SK-N-SH (cell line): ENCODE measurements at regions not wholly inside any gene's neighbourhood (a gene's known extent, or its start where the extent isn't known, plus 50 kb on each side); places are given as distances from the start of the nearest gene placed in this dataset.

Experiments used
- CTCF ChIA-PET: fragments of 300-600, 350-600 bp; formaldehyde crosslinking; extraction: SDS; loops from one replicate; lab custom pipeline; 2021; lab: Yijun Ruan, JAX
- POLR2A ChIA-PET: fragments of 350-600 bp; sonication (Branson Sonifier 250); formaldehyde crosslinking; extraction: SDS; loops from one replicate; lab custom pipeline; 2020; ENCODE audit warnings: antibody characterized with exemption, inconsistent platforms; lab: Yijun Ruan, JAX
- DNase-seq: peaks from one replicate; pipeline ENCODE4 v3.0.0; 2012
- H2AFZ ChIP-seq: fragments of 200-600 bp; sonication (generic); 2 replicates; pipeline ENCODE4 v1.8.1; 2016; ENCODE audit warnings: antibody characterized with exemption, mild to moderate bottlenecking, low read depth
- H3F3A ChIP-seq: fragments of 200-600 bp; sonication (generic); replicated peaks from 2 replicates; pipeline ENCODE3; 2016; ENCODE audit warnings: antibody characterized with exemption, mild to moderate bottlenecking; ENCODE audit not compliant: insufficient read depth
- H3K27ac ChIP-seq, 2 experiments: fragments of 200-500 bp in 1 of 2; fragments of 200-600 bp in 1 of 2; sonication (Bioruptor generic) in 1 of 2; sonication (generic), shearing (Covaris generic) in 1 of 2; 2 replicates each; pipeline versions ENCODE4 v1.5.1 to v1.6.1; 2014 to 2016; ENCODE audit warnings: low read depth in 2 of 2, inconsistent platforms in 1 of 2, low read length in 1 of 2, mild to moderate bottlenecking in 1 of 2, mixed read lengths in 1 of 2
- H3K27me3 ChIP-seq: fragments of 200-600 bp; sonication (generic), shearing (Covaris generic); 2 replicates; pipeline ENCODE4 v1.6.1; 2016; ENCODE audit warnings: mixed run types; ENCODE audit not compliant: insufficient read depth
- H3K36me3 ChIP-seq, 2 experiments: fragments of 200-500 bp in 1 of 2; fragments of 200-600 bp in 1 of 2; sonication (Bioruptor generic) in 1 of 2; sonication (generic) in 1 of 2; replicated peaks in 1 of 2; 2 replicates each; pipeline versions ENCODE3 to v1.5.1; 2014 to 2016; ENCODE audit warnings: low read length in 1 of 2, mild to moderate bottlenecking in 1 of 2; ENCODE audit not compliant: insufficient read depth in 2 of 2, control insufficient read depth in 1 of 2
- H3K4me1 ChIP-seq, 2 experiments: fragments of 200-500 bp in 1 of 2; fragments of 200-600 bp in 1 of 2; sonication (Bioruptor generic) in 1 of 2; sonication (generic), shearing (Covaris generic) in 1 of 2; 2 replicates each; pipeline versions ENCODE4 v1.5.1 to v1.6.1; 2014 to 2016; ENCODE audit warnings: low read depth in 1 of 2, low read length in 1 of 2, mixed run types in 1 of 2; ENCODE audit not compliant: insufficient read depth in 2 of 2, control insufficient read depth in 1 of 2
- H3K4me2 ChIP-seq: fragments of 200-600 bp; sonication (generic), shearing (Covaris generic); 2 replicates; pipeline ENCODE4 v1.6.1; 2017; ENCODE audit warnings: mixed run types
- H3K4me3 ChIP-seq, 2 experiments: fragments of 200-500 bp in 1 of 2; fragments of 200-600 bp in 1 of 2; sonication (Bioruptor generic) in 1 of 2; sonication (generic), shearing (Covaris generic) in 1 of 2; 2 replicates each; pipeline versions ENCODE4 v1.5.1 to v1.8.1; 2014 to 2016; ENCODE audit warnings: low read depth in 2 of 2, inconsistent platforms in 1 of 2, low read length in 1 of 2, mild to moderate bottlenecking in 1 of 2, mixed read lengths in 1 of 2, moderate library complexity in 1 of 2
- H3K79me2 ChIP-seq: fragments of 200-600 bp; sonication (generic); 2 replicates; pipeline ENCODE4 v1.8.1; 2017; ENCODE audit warnings: mild to moderate bottlenecking; ENCODE audit not compliant: insufficient read depth
- H3K9ac ChIP-seq: fragments of 200-600 bp; sonication (generic); 2 replicates; pipeline ENCODE4 v1.6.1; 2017; ENCODE audit warnings: mixed run types
- H3K9me2 ChIP-seq: fragments of 200-600 bp; sonication (generic); 2 replicates; pipeline ENCODE4 v1.6.1; 2017; ENCODE audit warnings: mixed run types
- H3K9me3 ChIP-seq: fragments of 200-600 bp; sonication (generic); 2 replicates; pipeline ENCODE4 v1.6.1; 2017; ENCODE audit warnings: mixed run types, mild to moderate bottlenecking, moderate library complexity
- H4K20me1 ChIP-seq: fragments of 200-600 bp; sonication (generic); 2 replicates; pipeline ENCODE4 v1.6.1; 2017; ENCODE audit warnings: mild to moderate bottlenecking, mixed run types; ENCODE audit not compliant: insufficient read depth
- EZH2phosphoT487 ChIP-seq: fragments of 200-600 bp; sonication (generic); IDR thresholded peaks from 2 replicates; pipeline ENCODE4 v1.6.1; 2017; ENCODE audit warnings: low read depth, mixed run types, mild to moderate bottlenecking, antibody characterized with exemption, moderate library complexity, borderline replicate concordance
- FOSL2 ChIP-seq: IDR thresholded peaks from 2 replicates; pipeline ENCODE4 v1.4.0; 2012; ENCODE audit warnings: low read depth, mild to moderate bottlenecking, moderate library complexity, borderline replicate concordance
- FOXJ3 ChIP-seq: sonication (generic); formaldehyde crosslinking; IDR thresholded peaks from 2 replicates; pipeline ENCODE4 v1.5.1; 2020; ENCODE audit warnings: mild to moderate bottlenecking, missing genetic modification reagents
- GABPA ChIP-seq: IDR thresholded peaks from 2 replicates; pipeline ENCODE4 v1.4.0; 2012; ENCODE audit warnings: low read depth, mild to moderate bottlenecking
- RFX5 ChIP-seq: IDR thresholded peaks from 2 replicates; pipeline ENCODE4 v1.6.1; 2012; ENCODE audit warnings: mild to moderate bottlenecking, improper control_type of control experiment, low read length
- RXRA ChIP-seq: IDR thresholded peaks from 2 replicates; pipeline ENCODE4 v1.4.0; 2012; ENCODE audit warnings: low read depth, mild to moderate bottlenecking, borderline replicate concordance
- SMC3 ChIP-seq: IDR thresholded peaks from 2 replicates; pipeline ENCODE4 v1.6.1; 2012; ENCODE audit warnings: low read depth, low read length, improper control_type of control experiment
- TAF1 ChIP-seq: IDR thresholded peaks from 2 replicates; pipeline ENCODE4 v1.6.1; 2012; ENCODE audit warnings: low read depth, mild to moderate bottlenecking, low read length, moderate library complexity, borderline replicate concordance
- TEAD4 ChIP-seq: IDR thresholded peaks from 2 replicates; pipeline ENCODE4 v1.4.0; 2012; ENCODE audit warnings: mild to moderate bottlenecking, borderline replicate concordance; ENCODE audit not compliant: insufficient read depth
- USF1 ChIP-seq: IDR thresholded peaks from 2 replicates; pipeline ENCODE4 v1.4.0; 2012; ENCODE audit warnings: low read depth, borderline replicate concordance
- ZBTB33 ChIP-seq: IDR thresholded peaks from 2 replicates; pipeline ENCODE4 v1.4.0; 2012; ENCODE audit warnings: low read depth, borderline replicate concordance
- WGBS: methylation state at CpG from one replicate; pipeline ENCODE4 v1.1.6; 2017; ENCODE audit warnings: low lambda C conversion rate; 5-methylcytosine and 5-hydroxymethylcytosine counted together
- TF ChIP-seq, protein P1 (sequence below): IDR thresholded peaks from 2 replicates; pipeline ENCODE4 v1.6.1; 2012; ENCODE audit warnings: mild to moderate bottlenecking, low read depth, low read length, moderate library complexity
- TF ChIP-seq, protein P2 (sequence below): IDR thresholded peaks from 2 replicates; pipeline ENCODE4; 2012

DNA sequence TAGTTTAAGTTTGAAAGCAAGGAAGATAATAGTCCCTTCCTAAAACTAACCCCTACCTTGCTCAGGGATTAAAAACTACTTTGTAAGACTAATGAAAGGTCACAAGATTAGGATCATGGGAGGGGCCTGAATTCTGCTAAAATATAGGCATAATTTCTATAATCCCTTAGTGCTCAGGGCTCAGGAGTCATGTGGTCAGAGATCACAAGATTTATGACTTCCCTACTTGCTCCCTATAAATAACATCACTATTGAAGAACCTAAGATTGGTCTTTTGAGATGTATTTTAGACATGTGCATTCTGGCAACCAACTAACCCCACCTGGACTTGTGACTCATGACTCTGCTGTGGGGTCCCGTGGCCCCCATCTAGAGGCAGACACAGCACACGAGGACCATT is 81.1 kb downstream of the STMND1 start:
- Histone ChIP-seq H2AFZ (no peak overlapping the region), H3K9me3 (peaks cover 8% of the 10 kb centered on the region; the same call in 1 of the 2 replicates), H3K79me2 (no peaks in the 10 kb centered on the region), H3K4me1 (peaks cover 0 to 6% of the 10 kb centered on the region in 2 experiments; a peak in 1 of 4 replicates), H3K4me2 (no peak overlapping the region)
- TF ChIP-seq USF1 (no peak), TAF1 (no peak), RFX5 (no peak), SMC3 (no peak), FOSL2 (no peak), ZBTB33 (no peak), GABPA (no peak), FOXJ3 (CRISPR knock-in tag) (no peak)
- TF ChIP-seq, protein P1, sequence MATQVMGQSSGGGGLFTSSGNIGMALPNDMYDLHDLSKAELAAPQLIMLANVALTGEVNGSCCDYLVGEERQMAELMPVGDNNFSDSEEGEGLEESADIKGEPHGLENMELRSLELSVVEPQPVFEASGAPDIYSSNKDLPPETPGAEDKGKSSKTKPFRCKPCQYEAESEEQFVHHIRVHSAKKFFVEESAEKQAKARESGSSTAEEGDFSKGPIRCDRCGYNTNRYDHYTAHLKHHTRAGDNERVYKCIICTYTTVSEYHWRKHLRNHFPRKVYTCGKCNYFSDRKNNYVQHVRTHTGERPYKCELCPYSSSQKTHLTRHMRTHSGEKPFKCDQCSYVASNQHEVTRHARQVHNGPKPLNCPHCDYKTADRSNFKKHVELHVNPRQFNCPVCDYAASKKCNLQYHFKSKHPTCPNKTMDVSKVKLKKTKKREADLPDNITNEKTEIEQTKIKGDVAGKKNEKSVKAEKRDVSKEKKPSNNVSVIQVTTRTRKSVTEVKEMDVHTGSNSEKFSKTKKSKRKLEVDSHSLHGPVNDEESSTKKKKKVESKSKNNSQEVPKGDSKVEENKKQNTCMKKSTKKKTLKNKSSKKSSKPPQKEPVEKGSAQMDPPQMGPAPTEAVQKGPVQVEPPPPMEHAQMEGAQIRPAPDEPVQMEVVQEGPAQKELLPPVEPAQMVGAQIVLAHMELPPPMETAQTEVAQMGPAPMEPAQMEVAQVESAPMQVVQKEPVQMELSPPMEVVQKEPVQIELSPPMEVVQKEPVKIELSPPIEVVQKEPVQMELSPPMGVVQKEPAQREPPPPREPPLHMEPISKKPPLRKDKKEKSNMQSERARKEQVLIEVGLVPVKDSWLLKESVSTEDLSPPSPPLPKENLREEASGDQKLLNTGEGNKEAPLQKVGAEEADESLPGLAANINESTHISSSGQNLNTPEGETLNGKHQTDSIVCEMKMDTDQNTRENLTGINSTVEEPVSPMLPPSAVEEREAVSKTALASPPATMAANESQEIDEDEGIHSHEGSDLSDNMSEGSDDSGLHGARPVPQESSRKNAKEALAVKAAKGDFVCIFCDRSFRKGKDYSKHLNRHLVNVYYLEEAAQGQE, result no peak
- TF ChIP-seq, all 33 proteins: peak for 0
- Histone ChIP-seq H3K27me3 (no peaks in the 10 kb centered on the region), H3K9ac (no peak overlapping the region), H3K27ac (no peak overlapping the region), H3K9me2 (no peaks in the 10 kb centered on the region), H3F3A (no peaks in the 10 kb centered on the region), H3K4me3 (no peak overlapping the region), H3K36me3 (no peaks in the 10 kb centered on the region), H4K20me1 (no peaks in the 10 kb centered on the region)
- CTCF ChIA-PET, result no interaction called here
- POLR2A ChIA-PET, result no interaction called here
- WGBS, result 0% methylated on average over 2 of the region's 2 CpGs
- DNase-seq, result no peak

DNA sequence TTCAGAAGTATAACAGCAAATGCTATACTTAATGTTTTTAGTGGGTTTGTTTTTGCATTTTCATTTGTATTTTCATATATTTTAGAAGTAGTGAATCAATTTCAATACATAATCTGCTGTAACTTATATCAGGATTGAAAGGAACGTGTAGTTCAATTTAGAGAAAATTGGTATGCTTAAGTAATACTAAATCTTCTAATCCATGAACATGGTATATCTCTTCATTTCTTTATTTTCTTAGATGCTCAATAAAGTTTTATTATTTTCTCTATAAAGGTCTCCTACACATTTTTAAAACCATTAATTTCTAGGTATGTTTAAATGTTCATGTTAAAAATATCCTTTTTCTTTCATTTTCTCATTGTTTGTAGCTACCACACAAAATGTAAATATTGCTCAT is 85.1 kb downstream of the STMND1 start:
- TF ChIP-seq TEAD4, result no peak
- TF ChIP-seq FOSL2, result no peak
- TF ChIP-seq, protein P2, sequence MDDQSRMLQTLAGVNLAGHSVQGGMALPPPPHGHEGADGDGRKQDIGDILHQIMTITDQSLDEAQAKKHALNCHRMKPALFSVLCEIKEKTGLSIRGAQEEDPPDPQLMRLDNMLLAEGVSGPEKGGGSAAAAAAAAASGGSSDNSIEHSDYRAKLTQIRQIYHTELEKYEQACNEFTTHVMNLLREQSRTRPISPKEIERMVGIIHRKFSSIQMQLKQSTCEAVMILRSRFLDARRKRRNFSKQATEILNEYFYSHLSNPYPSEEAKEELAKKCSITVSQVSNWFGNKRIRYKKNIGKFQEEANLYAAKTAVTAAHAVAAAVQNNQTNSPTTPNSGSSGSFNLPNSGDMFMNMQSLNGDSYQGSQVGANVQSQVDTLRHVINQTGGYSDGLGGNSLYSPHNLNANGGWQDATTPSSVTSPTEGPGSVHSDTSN, result no peak
- no peak for TF ChIP-seq RXRA
- no peak for TF ChIP-seq EZH2phosphoT487
- TF ChIP-seq SMC3, result no peak
- Histone ChIP-seq H3K4me2 (no peak overlapping the region), H3K27me3 (no peaks in the 10 kb centered on the region), H3F3A (no peaks in the 10 kb centered on the region), H3K9me2 (no peaks in the 10 kb centered on the region), H3K4me3 (no peak overlapping the region), H2AFZ (no peak overlapping the region), H4K20me1 (no peaks in the 10 kb centered on the region), H3K79me2 (no peaks in the 10 kb centered on the region), H3K36me3 (no peaks in the 10 kb centered on the region), H3K27ac (no peak overlapping the region), H3K9me3 (peaks cover 8% of the 10 kb centered on the region; the same call in 1 of the 2 replicates), H3K9ac (no peak overlapping the region), H3K4me1 (no peaks in the 10 kb centered on the region)
- CTCF ChIA-PET, result interaction anchor here (1.2 kb wide), 1 partner anchor 20 kb away, joined by 4 read pairs; no protein-coding TSS in a partner anchor
- no peak for DNase-seq
- POLR2A ChIA-PET, result no interaction called here
- WGBS, result 60% methylated on average over 1 of the region's 1 CpG
